ENCODE measurements at regions not wholly inside any gene's neighbourhood (a gene's known extent, or its start where the extent isn't known, plus 50 kb on each side); places are given as distances from the start of the nearest gene placed in this dataset.

- no peak overlapping the region for H3K4me3 ChIP-seq (ENCODE audit: low read depth in 1 of 2, low read length in 2 of 2)
- H3K36me3 ChIP-seq (ENCODE audit: control insufficient read depth in 1 of 2, insufficient read depth in 2 of 2, low read length in 2 of 2), result no peaks in the 10 kb centered on the region
- no peaks in the 10 kb centered on the region for H3K9me3 ChIP-seq (ENCODE audit: control insufficient read depth in 1 of 2, low read length in 2 of 2)
- no peak overlapping the region for H3K27ac ChIP-seq (ENCODE audit: low read length)
- H3K4me1 ChIP-seq (ENCODE audit: control insufficient read depth in 1 of 2, insufficient read depth in 2 of 2, low read length in 2 of 2), result peaks cover 0 to 18% of the 10 kb centered on the region in 2 donors
- no peaks in the 10 kb centered on the region for H3K27me3 ChIP-seq (ENCODE audit: low read depth, low read length)
Observed at GRCh38 chr10:106078895-106079576, 1085.5 kb downstream of the SORCS1 start.

- H3K27me3 ChIP-seq (ENCODE audit: low read depth, low read length), result no peaks in the 10 kb centered on the region
- H3K36me3 ChIP-seq (ENCODE audit: control insufficient read depth in 1 of 2, insufficient read depth in 2 of 2, low read length in 2 of 2), result no peaks in the 10 kb centered on the region
- H3K27ac ChIP-seq (ENCODE audit: low read length), result no peak overlapping the region
- H3K4me3 ChIP-seq (ENCODE audit: low read depth in 1 of 2, low read length in 2 of 2), result no peak overlapping the region
- peaks cover 0 to 2% of the 10 kb centered on the region in 2 donors for H3K9me3 ChIP-seq (ENCODE audit: control insufficient read depth in 1 of 2, low read length in 2 of 2)
- peaks cover 0 to 5% of the 10 kb centered on the region in 2 donors for H3K4me1 ChIP-seq (ENCODE audit: control insufficient read depth in 1 of 2, insufficient read depth in 2 of 2, low read length in 2 of 2)
Observed at GRCh38 chr10:106076496-106076895, 1088.0 kb downstream of the SORCS1 start.

DNA sequence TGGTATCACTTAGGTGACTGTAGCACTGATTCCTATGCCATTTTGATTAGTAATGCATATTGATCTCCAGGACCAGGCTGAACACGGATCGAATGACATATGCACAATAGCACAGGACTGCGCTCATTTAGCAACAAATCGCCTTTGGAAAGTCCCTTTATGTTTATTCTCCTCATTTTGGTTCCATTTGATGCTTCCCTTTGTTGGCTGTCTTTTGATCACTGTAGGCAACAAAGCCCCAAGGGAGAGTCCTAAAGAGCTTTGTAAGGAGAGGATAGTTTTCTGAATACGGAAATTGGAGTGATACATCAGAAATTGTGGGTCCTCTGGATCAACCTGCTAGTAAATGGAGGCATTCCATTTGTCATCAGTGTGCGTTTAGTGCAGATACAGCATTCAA, 1111.4 kb downstream of the SORCS1 start:
- H3K27ac ChIP-seq (ENCODE audit: low read length), result no peak overlapping the region
- H3K4me1 ChIP-seq (ENCODE audit: control insufficient read depth in 1 of 2, insufficient read depth in 2 of 2, low read length in 2 of 2), result no peaks in the 10 kb centered on the region
- no peaks in the 10 kb centered on the region for H3K9me3 ChIP-seq (ENCODE audit: control insufficient read depth in 1 of 2, low read length in 2 of 2)
- no peak overlapping the region for H3K4me3 ChIP-seq (ENCODE audit: low read depth in 1 of 2, low read length in 2 of 2)
- no peaks in the 10 kb centered on the region for H3K27me3 ChIP-seq (ENCODE audit: low read depth, low read length)
- no peaks in the 10 kb centered on the region for H3K36me3 ChIP-seq (ENCODE audit: control insufficient read depth in 1 of 2, insufficient read depth in 2 of 2, low read length in 2 of 2)

- H3K4me1 ChIP-seq (ENCODE audit: control insufficient read depth in 1 of 2, insufficient read depth in 2 of 2, low read length in 2 of 2), result no peaks in the 10 kb centered on the region
Observed at GRCh38 chr10:106044503-106044902, 1120.0 kb downstream of the SORCS1 start.

DNA sequence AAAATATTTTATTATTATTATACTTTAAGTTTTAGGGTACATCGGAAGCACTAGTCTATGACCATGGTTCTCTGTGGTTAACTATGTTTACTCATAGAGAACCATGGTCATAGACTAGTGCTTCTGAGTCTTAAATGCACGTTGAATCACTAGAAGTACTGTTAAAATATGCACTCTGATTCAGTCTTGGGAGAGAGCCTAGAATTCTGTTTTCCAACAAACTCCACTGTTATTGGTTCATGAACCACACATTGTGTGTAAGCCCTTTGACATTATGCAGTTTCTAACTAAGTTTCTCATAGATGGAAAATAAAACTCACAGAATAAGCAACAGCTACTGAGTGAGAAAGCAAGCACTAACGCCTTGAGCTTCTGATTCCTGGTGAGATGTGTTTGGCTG, 1120.6 kb downstream of the SORCS1 start:
- Histone ChIP-seq H3K4me3 (ENCODE audit: low read depth in 1 of 2, low read length in 2 of 2) (no peak overlapping the region), H3K4me1 (ENCODE audit: control insufficient read depth in 1 of 2, insufficient read depth in 2 of 2, low read length in 2 of 2) (no peaks in the 10 kb centered on the region), H3K27me3 (ENCODE audit: low read depth, low read length) (no peaks in the 10 kb centered on the region), H3K9me3 (ENCODE audit: control insufficient read depth in 1 of 2, low read length in 2 of 2) (no peaks in the 10 kb centered on the region), H3K27ac (ENCODE audit: low read length) (no peak overlapping the region), H3K36me3 (ENCODE audit: control insufficient read depth in 1 of 2, insufficient read depth in 2 of 2, low read length in 2 of 2) (no peaks in the 10 kb centered on the region)

More at GRCh38 chr10:106044503-106044902, 1120.0 kb downstream of the SORCS1 start:
- H3K4me3 ChIP-seq (ENCODE audit: low read depth in 1 of 2, low read length in 2 of 2), result no peak overlapping the region
- no peak overlapping the region for H3K27ac ChIP-seq (ENCODE audit: low read length)
- H3K27me3 ChIP-seq (ENCODE audit: low read depth, low read length), result no peaks in the 10 kb centered on the region
- H3K9me3 ChIP-seq (ENCODE audit: control insufficient read depth in 1 of 2, low read length in 2 of 2), result no peaks in the 10 kb centered on the region
- no peaks in the 10 kb centered on the region for H3K36me3 ChIP-seq (ENCODE audit: control insufficient read depth in 1 of 2, insufficient read depth in 2 of 2, low read length in 2 of 2)

GRCh38 chr10:106038246-106038645, 1126.3 kb downstream of the SORCS1 start:
- H3K36me3 ChIP-seq (ENCODE audit: control insufficient read depth in 1 of 2, insufficient read depth in 2 of 2, low read length in 2 of 2), result no peaks in the 10 kb centered on the region
- H3K9me3 ChIP-seq (ENCODE audit: control insufficient read depth in 1 of 2, low read length in 2 of 2), result peaks cover 0 to 7% of the 10 kb centered on the region in 2 donors
- no peak overlapping the region for H3K27ac ChIP-seq (ENCODE audit: low read length)
- H3K27me3 ChIP-seq (ENCODE audit: low read depth, low read length), result no peaks in the 10 kb centered on the region
- H3K4me3 ChIP-seq (ENCODE audit: low read depth in 1 of 2, low read length in 2 of 2), result no peak overlapping the region
- H3K4me1 ChIP-seq (ENCODE audit: control insufficient read depth in 1 of 2, insufficient read depth in 2 of 2, low read length in 2 of 2), result no peaks in the 10 kb centered on the region

- no peaks in the 10 kb centered on the region for H3K36me3 ChIP-seq (ENCODE audit: control insufficient read depth in 1 of 2, insufficient read depth in 2 of 2, low read length in 2 of 2)
- no peak overlapping the region for H3K4me3 ChIP-seq (ENCODE audit: low read depth in 1 of 2, low read length in 2 of 2)
- no peaks in the 10 kb centered on the region for H3K4me1 ChIP-seq (ENCODE audit: control insufficient read depth in 1 of 2, insufficient read depth in 2 of 2, low read length in 2 of 2)
- H3K9me3 ChIP-seq (ENCODE audit: control insufficient read depth in 1 of 2, low read length in 2 of 2), result peaks cover 0 to 9% of the 10 kb centered on the region in 2 donors
- H3K27ac ChIP-seq (ENCODE audit: low read length), result no peak overlapping the region
- no peaks in the 10 kb centered on the region for H3K27me3 ChIP-seq (ENCODE audit: low read depth, low read length)
Observed at GRCh38 chr10:106033065-106033464, 1131.4 kb downstream of the SORCS1 start.

DNA sequence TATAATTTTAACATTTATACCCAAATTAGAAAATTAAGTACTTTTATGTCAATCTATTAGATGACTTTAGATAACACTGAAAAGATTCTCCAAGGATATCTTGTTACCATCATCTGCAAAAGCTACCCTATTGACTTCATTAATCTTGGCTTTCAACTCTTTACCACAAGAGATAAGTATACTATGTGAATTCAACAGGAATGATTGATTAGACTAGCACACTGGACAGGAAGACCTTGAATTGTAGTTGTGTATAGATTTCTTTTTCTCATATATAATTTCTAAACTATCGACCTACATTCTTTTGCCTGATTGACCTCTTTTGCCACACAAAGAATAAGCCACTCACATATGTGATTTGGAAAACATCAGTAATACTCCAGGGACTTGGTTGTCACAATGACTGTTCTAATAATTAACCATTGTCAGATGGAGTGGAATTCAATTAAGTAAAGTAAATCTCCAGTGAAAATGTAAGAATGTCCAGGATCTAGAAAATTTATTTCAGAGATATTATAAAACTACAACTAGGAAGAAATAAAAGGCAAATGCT, 1132.0 kb downstream of the SORCS1 start:
- no peaks in the 10 kb centered on the region for H3K36me3 ChIP-seq (ENCODE audit: control insufficient read depth in 1 of 2, insufficient read depth in 2 of 2, low read length in 2 of 2)
- H3K27me3 ChIP-seq (ENCODE audit: low read depth, low read length), result no peaks in the 10 kb centered on the region

GRCh38 chr10:106027240-106027639, 1137.3 kb downstream of the SORCS1 start:
- H3K27ac ChIP-seq (ENCODE audit: low read length), result no peak overlapping the region
- H3K36me3 ChIP-seq (ENCODE audit: control insufficient read depth in 1 of 2, insufficient read depth in 2 of 2, low read length in 2 of 2), result no peaks in the 10 kb centered on the region
- no peak overlapping the region for H3K4me3 ChIP-seq (ENCODE audit: low read depth in 1 of 2, low read length in 2 of 2)
- H3K9me3 ChIP-seq (ENCODE audit: control insufficient read depth in 1 of 2, low read length in 2 of 2), result no peaks in the 10 kb centered on the region
- H3K4me1 ChIP-seq (ENCODE audit: control insufficient read depth in 1 of 2, insufficient read depth in 2 of 2, low read length in 2 of 2), result no peaks in the 10 kb centered on the region
- no peaks in the 10 kb centered on the region for H3K27me3 ChIP-seq (ENCODE audit: low read depth, low read length)

More for the DNA sequence above, 1132.0 kb downstream of the SORCS1 start:
- Histone ChIP-seq H3K27ac (ENCODE audit: low read length) (no peak overlapping the region), H3K9me3 (ENCODE audit: control insufficient read depth in 1 of 2, low read length in 2 of 2) (peaks cover 0 to 9% of the 10 kb centered on the region in 2 donors), H3K4me1 (ENCODE audit: control insufficient read depth in 1 of 2, insufficient read depth in 2 of 2, low read length in 2 of 2) (no peaks in the 10 kb centered on the region), H3K4me3 (ENCODE audit: low read depth in 1 of 2, low read length in 2 of 2) (no peak overlapping the region)

DNA sequence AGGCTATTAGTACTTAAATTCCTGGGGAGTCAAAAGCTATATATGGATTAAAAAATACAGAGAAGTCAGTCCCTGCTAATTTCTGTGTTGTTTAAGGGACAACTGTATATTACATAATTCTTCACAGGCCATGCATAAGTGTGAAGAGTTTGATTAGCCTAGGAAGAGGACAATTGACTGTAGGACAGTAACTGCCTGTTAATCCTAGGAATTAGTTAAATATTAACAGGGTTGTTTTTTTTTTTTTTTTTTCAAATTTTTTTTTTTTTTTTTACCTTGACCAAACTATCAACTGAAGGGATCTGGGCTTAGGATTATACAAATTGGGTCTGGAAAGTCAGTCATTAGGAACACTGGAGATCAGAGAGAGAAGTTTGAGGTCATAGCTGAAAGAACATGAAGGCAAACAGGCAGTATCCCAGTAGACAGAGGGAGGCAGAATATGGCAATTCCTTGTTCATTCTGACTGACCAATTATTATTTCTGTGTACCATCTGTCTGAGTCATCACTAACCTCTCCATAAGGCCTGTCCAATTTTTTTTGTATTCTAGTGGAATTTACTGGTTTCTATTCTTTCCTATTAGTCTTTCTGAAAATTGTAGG, 1139.2 kb downstream of the SORCS1 start:
- no peak overlapping the region for H3K27ac ChIP-seq (ENCODE audit: low read length)

GRCh38 chr10:106023329-106023728, 1141.2 kb downstream of the SORCS1 start:
- H3K9me3 ChIP-seq (ENCODE audit: control insufficient read depth in 1 of 2, low read length in 2 of 2), result no peaks in the 10 kb centered on the region
- no peak overlapping the region for H3K27ac ChIP-seq (ENCODE audit: low read length)
- H3K4me3 ChIP-seq (ENCODE audit: low read depth in 1 of 2, low read length in 2 of 2), result no peak overlapping the region
- H3K36me3 ChIP-seq (ENCODE audit: control insufficient read depth in 1 of 2, insufficient read depth in 2 of 2, low read length in 2 of 2), result no peaks in the 10 kb centered on the region
- no peaks in the 10 kb centered on the region for H3K27me3 ChIP-seq (ENCODE audit: low read depth, low read length)
- no peaks in the 10 kb centered on the region for H3K4me1 ChIP-seq (ENCODE audit: control insufficient read depth in 1 of 2, insufficient read depth in 2 of 2, low read length in 2 of 2)

More for the DNA sequence above, 1139.2 kb downstream of the SORCS1 start:
- Histone ChIP-seq H3K27me3 (ENCODE audit: low read depth, low read length) (no peaks in the 10 kb centered on the region), H3K36me3 (ENCODE audit: control insufficient read depth in 1 of 2, insufficient read depth in 2 of 2, low read length in 2 of 2) (no peaks in the 10 kb centered on the region), H3K9me3 (ENCODE audit: control insufficient read depth in 1 of 2, low read length in 2 of 2) (no peaks in the 10 kb centered on the region), H3K4me3 (ENCODE audit: low read depth in 1 of 2, low read length in 2 of 2) (no peak overlapping the region), H3K4me1 (ENCODE audit: control insufficient read depth in 1 of 2, insufficient read depth in 2 of 2, low read length in 2 of 2) (no peaks in the 10 kb centered on the region)
